Activated CD4-positive, alpha-beta memory T cell treated with anti-CD3 and anti-CD28 coated beads for 36 hours (primary cell): ENCODE measurements at regions not wholly inside any gene's neighbourhood (a gene's known extent, or its start where the extent isn't known, plus 50 kb on each side); places are given as distances from the start of the nearest gene placed in this dataset.
"Not testable (repeated sequence)": the region's sequence is repeated elsewhere in the genome, so short reads cannot be mapped to it uniquely, and the experiment has no call there.

Source experiments
- CTCF ChIA-PET: fragments of 350-600 bp; sonication (Branson Sonifier 250); formaldehyde crosslinking; loops from one replicate; lab custom pipeline; 2021; ENCODE audit warnings: antibody characterized with exemption, inconsistent platforms; lab: Charles Lee
- POLR2A ChIA-PET: fragments of 350-600 bp; sonication (Branson Sonifier 250); formaldehyde crosslinking; loops from one replicate; lab custom pipeline; 2021; ENCODE audit warnings: antibody characterized with exemption; lab: Charles Lee
- DNase-seq: peaks from one replicate; pipeline ENCODE4 v3.0.0-alpha.2; 2020
- H3K27ac Mint-ChIP-seq: one replicate; pipeline ENCODE4 v1.8.0; 2021; ENCODE audit warnings: mixed read lengths
- H3K27me3 Mint-ChIP-seq: one replicate; pipeline ENCODE4 v1.8.0; 2021; ENCODE audit warnings: mixed read lengths
- H3K36me3 Mint-ChIP-seq: one replicate; pipeline ENCODE4 v1.8.0; 2021; ENCODE audit warnings: mixed read lengths
- H3K4me1 Mint-ChIP-seq: one replicate; pipeline ENCODE4 v1.8.0; 2021; ENCODE audit warnings: low read depth, mixed read lengths
- H3K4me3 Mint-ChIP-seq: one replicate; pipeline ENCODE4 v1.8.0; 2021; ENCODE audit warnings: mild to moderate bottlenecking, mixed read lengths
- H3K9me3 Mint-ChIP-seq: one replicate; pipeline ENCODE4 v1.8.0; 2021; ENCODE audit warnings: mixed read lengths
- intact Hi-C: fragments of 100-400 bp; cut with micrococcal nuclease; formaldehyde crosslinking; loops from one replicate; pipeline ENCODE4 v1.15.1; 2023

DNA sequence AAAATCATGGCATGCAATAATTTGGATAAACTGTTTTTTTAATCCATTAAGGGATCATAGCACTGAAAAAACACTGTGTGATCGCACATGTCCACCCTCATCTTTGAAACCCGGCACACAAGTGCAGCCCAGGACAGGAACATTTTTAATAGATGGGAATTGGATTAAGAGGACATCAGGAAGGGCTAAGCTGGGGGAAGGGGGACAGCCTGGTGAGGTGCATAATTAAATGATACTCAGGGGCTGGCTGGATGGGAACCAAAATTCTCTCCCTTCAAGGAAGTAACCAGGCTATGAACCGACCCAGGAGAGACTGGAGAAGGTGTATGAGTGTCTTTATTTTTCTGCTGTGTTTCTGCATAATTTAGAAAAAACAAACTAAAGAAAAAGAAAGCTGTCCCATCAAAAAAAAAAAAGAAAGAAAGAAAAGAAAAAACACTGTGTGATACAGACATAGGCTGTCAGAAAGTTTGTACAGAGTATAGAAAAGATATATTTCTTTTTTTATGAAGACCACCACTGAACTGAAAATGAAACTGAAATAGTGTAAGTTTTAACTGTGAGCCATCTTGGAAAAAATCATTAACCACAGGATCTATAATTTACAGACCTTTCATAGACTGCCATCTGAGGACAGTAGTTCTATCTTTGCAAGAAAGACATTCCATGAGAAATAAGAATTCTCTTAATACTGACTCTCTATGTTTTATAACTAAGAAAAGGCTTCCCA lies 75.1 kb upstream of the SLC38A4 start:
- CTCF ChIA-PET = no interaction called here
- Mint-ChIP-seq H3K27me3 (peaks cover 2% of the 10 kb centered on the region), H3K9me3 (no peaks in the 10 kb centered on the region), H3K4me3 (no peak overlapping the region), H3K36me3 (no peaks in the 10 kb centered on the region), H3K4me1 (peaks cover 10% of the 10 kb centered on the region), H3K27ac (no peak overlapping the region)
- DNase-seq = no peak
- intact Hi-C loops = no loop called here
- POLR2A ChIA-PET = no interaction called here

DNA sequence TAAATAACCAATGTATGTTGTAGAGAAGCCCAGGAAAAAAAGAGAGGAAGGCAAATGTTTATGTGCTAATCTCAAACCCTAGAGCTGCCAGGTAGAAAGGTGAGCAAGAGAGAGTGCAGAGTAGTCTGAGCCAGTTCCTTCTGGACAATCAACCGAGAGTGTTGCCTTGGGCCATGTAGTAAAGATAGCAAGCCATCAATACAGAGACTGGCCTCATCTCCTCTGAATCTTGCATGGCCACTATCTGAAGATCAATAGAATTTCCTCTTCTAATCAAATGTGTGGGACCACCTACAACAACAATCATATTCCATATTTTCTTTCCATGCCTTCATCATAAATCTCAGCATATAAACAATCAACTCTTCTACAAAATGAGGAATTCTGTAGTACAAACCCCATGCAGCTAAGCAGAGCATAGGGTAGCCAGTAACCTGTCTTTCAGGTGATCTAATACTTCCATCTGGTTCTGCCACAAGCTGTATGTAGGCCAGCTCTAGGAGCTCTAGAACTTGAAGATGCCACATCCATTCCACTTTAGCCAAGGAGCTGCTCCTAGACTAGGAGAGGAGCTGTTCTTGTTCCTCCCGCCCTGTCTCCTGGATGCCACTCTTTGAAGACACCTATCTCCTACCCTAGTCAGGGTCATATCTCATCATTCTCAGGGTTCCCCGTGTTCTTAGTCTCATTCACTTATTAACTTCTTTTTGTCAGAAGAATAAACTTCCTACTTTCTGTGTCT lies 75.8 kb upstream of the SLC38A4 start:
- H3K27ac Mint-ChIP-seq = no peak overlapping the region
- ChIA-PET POLR2A (no interaction called here), CTCF (no interaction called here)
- no peak for DNase-seq
- no peaks in the 10 kb centered on the region for H3K9me3 Mint-ChIP-seq
- no peaks in the 10 kb centered on the region for H3K36me3 Mint-ChIP-seq
- intact Hi-C loops = no loop called here
- peaks cover 4% of the 10 kb centered on the region for H3K27me3 Mint-ChIP-seq
- H3K4me1 Mint-ChIP-seq = peaks cover 10% of the 10 kb centered on the region
- no peak overlapping the region for H3K4me3 Mint-ChIP-seq

DNA sequence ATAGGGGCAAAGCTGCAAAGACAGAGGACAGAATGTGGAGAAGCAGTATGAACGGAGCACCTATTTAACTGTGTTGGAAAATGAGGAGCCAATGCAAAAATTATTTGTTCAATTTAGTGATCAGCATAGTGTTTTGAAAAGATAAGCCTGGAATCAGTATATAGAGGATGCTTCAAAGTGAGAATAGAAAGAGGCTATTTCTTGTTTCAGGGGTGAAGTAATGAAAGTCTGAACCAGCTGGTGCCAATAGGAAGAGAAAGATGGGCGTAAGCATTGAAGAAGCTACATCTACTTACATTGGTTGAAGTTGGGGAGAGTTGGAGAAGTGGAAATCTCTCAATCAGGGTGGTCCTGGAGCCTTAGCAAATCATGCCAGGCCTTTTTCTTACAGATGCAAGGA lies 77.3 kb upstream of the SLC38A4 start:
- intact Hi-C loops = no loop called here
- H3K27ac Mint-ChIP-seq = no peak overlapping the region
- H3K36me3 Mint-ChIP-seq = no peaks in the 10 kb centered on the region
- H3K9me3 Mint-ChIP-seq = no peaks in the 10 kb centered on the region
- POLR2A ChIA-PET = no interaction called here
- CTCF ChIA-PET = interaction anchor here (0.6 kb wide), 1 partner anchor 11 kb away, joined by 3 read pairs; no protein-coding TSS in a partner anchor
- H3K27me3 Mint-ChIP-seq = peaks cover 4% of the 10 kb centered on the region
- no peak overlapping the region for H3K4me3 Mint-ChIP-seq
- peaks cover 2% of the 10 kb centered on the region for H3K4me1 Mint-ChIP-seq
- DNase-seq = no peak

DNA sequence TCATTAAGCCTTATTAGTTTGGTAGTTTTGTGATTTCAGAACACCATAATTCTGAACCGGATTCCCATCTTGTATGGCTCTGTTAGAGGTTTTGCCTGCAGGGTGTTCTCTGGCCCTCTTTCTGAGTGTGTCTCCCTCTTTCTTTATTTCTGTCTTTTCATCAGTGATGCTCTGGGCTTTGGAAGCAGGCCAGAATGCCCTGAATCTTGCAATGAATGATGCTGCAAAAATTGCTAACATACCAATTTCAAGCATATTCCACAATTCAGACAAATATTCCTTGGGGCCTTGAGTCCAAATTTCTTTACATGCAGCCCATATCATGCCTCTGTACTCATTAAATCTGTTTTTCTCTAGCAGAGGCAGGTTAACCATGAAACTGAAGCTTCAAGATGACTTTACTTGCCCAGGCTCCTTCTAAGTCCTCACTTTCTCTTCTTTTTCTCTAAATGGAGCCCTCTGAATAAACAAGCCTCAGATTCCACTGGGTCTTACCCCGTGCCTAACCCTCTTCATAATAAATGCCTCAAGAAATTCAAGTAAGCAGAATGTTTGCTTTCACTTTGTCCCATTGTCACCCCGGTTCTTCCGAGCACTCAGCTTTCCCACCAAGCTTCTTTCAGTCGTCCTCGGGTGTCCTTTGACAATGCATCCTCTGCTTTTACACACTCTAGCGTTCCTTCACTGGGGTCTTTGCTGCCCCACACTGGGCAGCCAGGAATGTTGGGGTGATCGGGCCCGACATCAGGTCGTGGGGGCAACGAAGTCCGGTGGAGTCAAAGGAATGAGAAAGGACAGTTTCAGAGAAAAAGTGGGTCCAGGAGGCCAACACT lies 78.8 kb upstream of the SLC38A4 start:
- POLR2A ChIA-PET = no interaction called here
- CTCF ChIA-PET = no interaction called here
- no peak for DNase-seq
- intact Hi-C loops = no loop called here
- Mint-ChIP-seq H3K4me1 (no peaks in the 10 kb centered on the region), H3K27me3 (peaks cover 7% of the 10 kb centered on the region), H3K27ac (no peak overlapping the region), H3K36me3 (no peaks in the 10 kb centered on the region), H3K9me3 (peaks cover 3% of the 10 kb centered on the region), H3K4me3 (no peak overlapping the region)

DNA sequence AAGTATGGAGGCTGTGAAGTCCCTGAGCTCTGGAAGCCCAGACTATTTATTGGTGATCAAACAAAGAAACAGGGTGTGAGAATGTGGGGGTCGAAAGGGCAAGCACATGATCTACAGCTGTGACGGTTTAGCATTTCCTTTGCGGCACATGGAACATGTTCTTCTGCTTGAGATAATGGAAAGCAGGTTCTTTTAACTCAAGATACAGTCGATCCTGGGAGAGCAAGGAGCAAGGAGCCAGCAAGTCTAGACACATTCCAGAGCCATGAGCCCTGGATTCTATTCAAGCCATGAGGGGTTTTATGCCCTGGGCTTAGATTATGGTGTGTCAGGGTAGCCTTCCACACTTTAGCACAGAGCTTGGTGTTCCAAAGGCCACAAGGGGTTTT lies 79.4 kb upstream of the SLC38A4 start:
- DNase-seq, H3K36me3 Mint-ChIP-seq, H3K27me3 Mint-ChIP-seq, intact Hi-C loops, CTCF ChIA-PET, POLR2A ChIA-PET, H3K4me3 Mint-ChIP-seq, H3K4me1 Mint-ChIP-seq, H3K9me3 Mint-ChIP-seq, H3K27ac Mint-ChIP-seq: not testable (repeated sequence)

DNA sequence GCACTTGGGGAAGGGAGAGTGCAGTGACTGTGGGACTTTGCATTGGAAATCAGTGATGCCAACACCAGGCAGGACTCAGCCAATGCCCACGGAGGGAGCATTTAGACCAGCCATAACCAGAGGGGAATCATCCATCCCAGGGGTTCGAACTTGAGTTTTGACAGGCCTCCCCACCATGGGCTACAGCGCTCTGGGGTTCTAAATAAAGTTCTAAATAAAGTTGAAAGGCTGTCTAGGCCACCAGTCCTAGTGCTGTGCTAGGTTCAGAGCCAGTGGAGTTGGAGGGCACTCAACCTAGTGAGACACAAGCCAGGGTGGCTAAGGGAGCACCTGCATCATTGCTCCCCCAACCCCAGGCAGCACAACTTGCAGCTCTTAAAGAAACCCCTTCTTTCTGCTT lies 82.0 kb upstream of the SLC38A4 start:
- H3K27me3 Mint-ChIP-seq = peaks cover 12% of the 10 kb centered on the region
- H3K27ac Mint-ChIP-seq = no peak overlapping the region
- no peaks in the 10 kb centered on the region for H3K36me3 Mint-ChIP-seq
- H3K9me3 Mint-ChIP-seq = peaks cover 18% of the 10 kb centered on the region
- DNase-seq = no peak
- ChIA-PET POLR2A (no interaction called here), CTCF (no interaction called here)
- H3K4me3 Mint-ChIP-seq = no peak overlapping the region
- no peaks in the 10 kb centered on the region for H3K4me1 Mint-ChIP-seq
- intact Hi-C loops = no loop called here

DNA sequence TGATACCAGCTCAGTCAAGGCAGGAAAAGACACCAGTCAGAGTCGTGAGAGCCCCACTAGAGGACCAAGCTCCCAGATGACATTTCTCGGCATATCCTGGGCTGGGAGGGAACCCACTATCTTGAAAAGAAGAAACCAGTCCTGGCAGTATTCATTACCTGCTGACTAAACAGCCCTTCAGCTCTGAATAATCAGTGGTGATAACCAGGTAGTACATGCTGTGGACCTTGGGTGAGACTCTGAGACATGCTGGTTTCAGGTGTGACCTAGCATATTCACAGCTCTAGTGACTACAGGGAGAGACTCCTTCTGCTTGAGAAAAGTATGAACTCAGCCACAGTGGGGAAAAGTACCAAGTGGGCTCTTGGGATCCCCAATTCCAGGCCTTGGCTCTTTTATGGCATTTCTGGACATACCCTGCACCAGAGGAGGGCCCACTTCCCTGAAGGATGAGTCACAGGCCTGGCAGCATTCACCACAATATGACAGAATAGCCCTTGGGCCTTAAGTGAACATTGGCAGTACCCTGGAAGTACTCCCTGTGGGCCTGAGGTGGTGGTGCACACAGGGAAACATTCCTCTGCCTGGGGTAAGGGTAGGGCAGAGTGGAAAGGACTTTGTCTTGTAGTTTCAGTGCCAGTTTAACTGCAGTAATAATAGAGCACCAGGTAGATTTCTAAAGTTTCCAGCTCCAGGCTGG lies 82.6 kb upstream of the SLC38A4 start:
- intact Hi-C loops = no loop called here
- Mint-ChIP-seq H3K4me3 (no peak overlapping the region), H3K27me3 (peaks cover 12% of the 10 kb centered on the region), H3K9me3 (peaks cover 18% of the 10 kb centered on the region), H3K4me1 (no peaks in the 10 kb centered on the region), H3K36me3 (no peaks in the 10 kb centered on the region), H3K27ac (no peak overlapping the region)
- ChIA-PET CTCF (no interaction called here), POLR2A (no interaction called here)
- DNase-seq = no peak

DNA sequence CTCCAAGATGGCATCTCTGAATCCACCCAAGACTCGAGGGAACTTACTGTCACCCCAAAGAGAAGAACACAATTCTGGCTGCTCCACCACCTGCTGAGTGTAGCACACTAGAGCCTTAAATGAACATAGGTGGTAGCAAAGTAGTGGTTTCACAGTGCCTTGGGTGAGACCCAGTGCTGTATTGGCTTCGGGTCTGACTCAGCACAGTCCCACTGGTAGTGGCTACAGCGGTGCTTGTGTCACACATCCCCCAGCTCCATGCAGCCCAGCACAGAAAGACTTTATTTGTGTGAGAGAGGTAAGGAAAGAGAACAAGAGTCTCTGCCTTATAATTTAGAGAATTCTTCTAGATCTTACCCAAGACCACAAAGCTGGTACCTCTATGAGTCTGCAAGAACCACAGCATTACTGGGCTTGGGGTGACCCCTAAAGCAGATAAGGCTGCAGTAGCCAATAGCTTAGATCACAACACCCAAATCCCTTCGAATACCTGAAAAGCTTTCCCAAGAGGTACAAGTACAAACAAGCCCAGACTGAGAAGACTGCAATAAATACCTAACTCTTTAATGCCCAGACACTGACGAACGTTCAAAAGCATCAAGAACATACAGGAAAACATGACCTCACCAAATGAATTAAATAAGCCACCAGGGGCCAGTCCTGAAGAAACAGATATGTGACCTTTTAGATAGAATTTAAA lies 83.3 kb upstream of the SLC38A4 start:
- intact Hi-C loops = no loop called here
- H3K27ac Mint-ChIP-seq = no peak overlapping the region
- no peaks in the 10 kb centered on the region for H3K36me3 Mint-ChIP-seq
- CTCF ChIA-PET = no interaction called here
- POLR2A ChIA-PET = no interaction called here
- no peaks in the 10 kb centered on the region for H3K4me1 Mint-ChIP-seq
- DNase-seq = no peak
- H3K27me3 Mint-ChIP-seq = peaks cover 12% of the 10 kb centered on the region
- H3K9me3 Mint-ChIP-seq = peaks cover 18% of the 10 kb centered on the region
- H3K4me3 Mint-ChIP-seq = no peak overlapping the region

DNA sequence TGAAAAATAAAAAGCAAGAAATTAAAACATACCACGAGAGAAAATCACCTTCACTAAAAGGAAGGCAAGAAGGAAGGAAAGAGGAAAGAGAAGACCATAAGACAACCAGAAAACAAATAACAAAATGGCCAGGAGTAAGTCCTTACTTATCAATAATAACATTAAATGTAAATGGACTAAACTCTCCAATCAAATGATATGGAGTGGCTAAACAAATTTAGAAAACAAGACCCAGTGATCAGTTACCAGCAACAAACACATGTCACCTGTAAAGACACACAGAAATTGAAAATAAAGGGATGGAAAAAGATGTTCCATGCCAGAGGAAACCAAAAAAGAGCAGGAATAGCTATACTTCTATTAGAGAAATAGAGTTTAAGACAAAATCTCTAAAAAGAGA lies 85.0 kb upstream of the SLC38A4 start:
- no peak overlapping the region for H3K4me3 Mint-ChIP-seq
- H3K27ac Mint-ChIP-seq = no peak overlapping the region
- ChIA-PET CTCF (no interaction called here), POLR2A (no interaction called here)
- peaks cover 18% of the 10 kb centered on the region for H3K9me3 Mint-ChIP-seq
- intact Hi-C loops = no loop called here
- H3K27me3 Mint-ChIP-seq = peaks cover 10% of the 10 kb centered on the region
- DNase-seq = no peak
- no peaks in the 10 kb centered on the region for H3K4me1 Mint-ChIP-seq
- no peaks in the 10 kb centered on the region for H3K36me3 Mint-ChIP-seq

DNA sequence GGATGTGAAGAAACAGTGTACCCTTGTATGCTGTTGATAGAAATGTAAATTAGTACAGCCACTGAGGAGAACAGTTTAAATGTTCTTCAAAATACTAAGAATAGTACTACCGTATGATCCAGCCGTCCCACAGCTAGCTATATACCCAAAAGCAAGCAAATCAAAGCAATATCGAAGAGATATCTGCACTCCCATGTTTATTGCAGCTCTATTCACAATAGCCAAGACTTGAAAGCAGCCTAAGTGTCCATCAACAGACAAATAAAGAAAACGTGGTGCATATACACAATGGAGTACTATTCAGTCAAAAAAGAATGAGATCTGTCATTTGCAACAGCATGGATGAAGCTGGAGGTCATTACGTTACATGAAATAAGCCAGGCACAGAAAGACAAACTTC lies 88.5 kb upstream of the SLC38A4 start:
- H3K9me3 Mint-ChIP-seq = peaks cover 16% of the 10 kb centered on the region
- CTCF ChIA-PET = no interaction called here
- H3K27ac Mint-ChIP-seq = no peak overlapping the region
- peaks cover 5% of the 10 kb centered on the region for H3K27me3 Mint-ChIP-seq
- no peak overlapping the region for H3K4me3 Mint-ChIP-seq
- H3K36me3 Mint-ChIP-seq = no peaks in the 10 kb centered on the region
- no peak for DNase-seq
- H3K4me1 Mint-ChIP-seq = no peaks in the 10 kb centered on the region
- POLR2A ChIA-PET = no interaction called here
- intact Hi-C loops = no loop called here

DNA sequence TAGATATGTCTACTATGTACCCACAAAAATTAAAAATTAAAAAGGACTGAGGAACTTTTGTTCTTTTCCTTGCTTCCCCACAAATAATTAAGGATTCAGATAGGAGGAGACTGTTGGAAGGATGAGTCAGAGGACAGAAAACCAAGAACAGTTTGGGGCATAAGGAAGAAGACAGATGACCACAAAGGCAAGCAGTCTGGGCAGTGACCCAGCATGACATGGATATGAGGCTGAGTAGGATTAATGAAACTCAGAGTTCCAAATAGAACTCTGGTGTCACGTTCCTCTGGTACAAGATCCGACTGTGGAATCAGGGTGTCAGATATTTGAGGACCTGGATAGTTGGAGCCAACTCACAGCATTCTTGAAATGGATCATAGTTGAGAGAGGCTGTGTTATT lies 89.3 kb upstream of the SLC38A4 start:
- Mint-ChIP-seq H3K27me3 (peaks cover 5% of the 10 kb centered on the region), H3K9me3 (peaks cover 11% of the 10 kb centered on the region), H3K4me1 (no peaks in the 10 kb centered on the region), H3K36me3 (no peaks in the 10 kb centered on the region), H3K4me3 (no peak overlapping the region), H3K27ac (no peak overlapping the region)
- intact Hi-C loops = no loop called here
- no peak for DNase-seq
- CTCF ChIA-PET = no interaction called here
- POLR2A ChIA-PET = no interaction called here
